ENCODE measurements at regions not wholly inside any gene's neighbourhood (a gene's known extent, or its start where the extent isn't known, plus 50 kb on each side); places are given as distances from the start of the nearest gene placed in this dataset.

GRCh38 chr1:163668472-163668871 lies 346.7 kb downstream of the NUF2 start:
- TF ChIP-seq CTCF (IDR thresholded peaks at IDR 0.05) = no peak
- Histone ChIP-seq H3K36me3 (no peaks in the 10 kb centered on the region), H3K9me3 (peaks cover 0 to 3% of the 10 kb centered on the region in 2 donors), H3K27me3 (no peaks in the 10 kb centered on the region), H3K4me1 (no peaks in the 10 kb centered on the region), H3K4me3 (no peak overlapping the region), H3K27ac (no peak overlapping the region)
- no peak for ATAC-seq
- intact Hi-C loops (cut with DNase I) = no loop called here
- DNase-seq = no peak

GRCh38 chr1:163670989-163671757 lies 349.4 kb downstream of the NUF2 start:
- ATAC-seq (no peak), DNase-seq (no peak)
- no peak overlapping the region for H3K4me3 ChIP-seq
- H3K27me3 ChIP-seq = no peaks in the 10 kb centered on the region
- no peaks in the 10 kb centered on the region for H3K36me3 ChIP-seq
- H3K9me3 ChIP-seq = peaks cover 0 to 3% of the 10 kb centered on the region in 2 donors
- no peak for TF ChIP-seq CTCF (IDR thresholded peaks at IDR 0.05)
- H3K4me1 ChIP-seq = no peaks in the 10 kb centered on the region
- intact Hi-C loops (cut with DNase I) = no loop called here
- no peak overlapping the region for H3K27ac ChIP-seq

- peaks cover 0 to 3% of the 10 kb centered on the region in 2 donors for H3K9me3 ChIP-seq
- no peak for DNase-seq
- no peak for ATAC-seq
- no peaks in the 10 kb centered on the region for H3K36me3 ChIP-seq
- H3K4me3 ChIP-seq = no peak overlapping the region
- intact Hi-C loops (cut with DNase I) = no loop called here
- H3K27me3 ChIP-seq = no peaks in the 10 kb centered on the region
- no peaks in the 10 kb centered on the region for H3K4me1 ChIP-seq
- no peak for TF ChIP-seq CTCF (IDR thresholded peaks at IDR 0.05)
- H3K27ac ChIP-seq = no peak overlapping the region
These were observed 351.4 kb downstream of the NUF2 start for GRCh38 chr1:163672976-163673758.

- intact Hi-C loops (cut with DNase I) = no loop called here
- peak in 2 of 4 donors; percentile 24 to 29 for DNase-seq
- TF ChIP-seq CTCF (IDR thresholded peaks at IDR 0.05) = no peak
- H3K4me1 ChIP-seq = no peaks in the 10 kb centered on the region
- no peaks in the 10 kb centered on the region for H3K27me3 ChIP-seq
- no peak overlapping the region for H3K4me3 ChIP-seq
- H3K9me3 ChIP-seq = peaks cover 0 to 3% of the 10 kb centered on the region in 2 donors
- H3K36me3 ChIP-seq = no peaks in the 10 kb centered on the region
- ATAC-seq = peak; percentile 58
- no peak overlapping the region for H3K27ac ChIP-seq
These were observed 352.0 kb downstream of the NUF2 start for GRCh38 chr1:163673759-163674151.

- ATAC-seq = no peak
- intact Hi-C loops (cut with DNase I) = no loop called here
- no peak overlapping the region for H3K27ac ChIP-seq
These were observed 352.5 kb downstream of the NUF2 start for GRCh38 chr1:163674236-163674635.

More at GRCh38 chr1:163674236-163674635, 352.5 kb downstream of the NUF2 start:
- H3K36me3 ChIP-seq = no peaks in the 10 kb centered on the region
- no peaks in the 10 kb centered on the region for H3K4me1 ChIP-seq
- H3K9me3 ChIP-seq = peaks cover 0 to 3% of the 10 kb centered on the region in 2 donors
- no peaks in the 10 kb centered on the region for H3K27me3 ChIP-seq
- H3K4me3 ChIP-seq = no peak overlapping the region
- no peak for DNase-seq
- no peak for TF ChIP-seq CTCF (IDR thresholded peaks at IDR 0.05)

Measured in left lung (tissue), 4 donors.